Tibial artery (tissue), 4 donors: ENCODE measurements at regions not wholly inside any gene's neighbourhood (a gene's known extent, or its start where the extent isn't known, plus 50 kb on each side); places are given as distances from the start of the nearest gene placed in this dataset.

Experiments used
- DNase-seq, 2 donors: peaks; one replicate each; pipeline ENCODE4 v3.0.0-alpha.2; 2019
- H3K27ac ChIP-seq, 2 donors: fragments of 200-600 bp; sonication (generic) in 1 of 2; 1 replicate in 1 of 2; 2 replicates in 1 of 2; pipeline ENCODE4 v1.5.1; 2018 to 2019; ENCODE audit warnings: mild to moderate bottlenecking in 1 of 2
- H3K27me3 ChIP-seq, 2 donors: fragments of 200-600 bp; sonication (generic) in 1 of 2; one replicate each; pipeline versions ENCODE4 v1.5.1 to v1.6.0; 2016 to 2019
- H3K36me3 ChIP-seq, 3 donors: fragments of 200-600 bp; sonication (generic) in 2 of 3; one replicate each; pipeline ENCODE4 v1.5.1; 2016 to 2019; ENCODE audit warnings: mild to moderate bottlenecking in 2 of 3
- H3K4me1 ChIP-seq, 4 donors: fragments of 200-600 bp; sonication (generic) in 2 of 4; 1 replicate in 3 of 4; 2 replicates in 1 of 4; pipeline ENCODE4 v1.5.1; 2016 to 2019
- H3K4me3 ChIP-seq, 2 donors: fragments of 200-600 bp; sonication (generic) in 1 of 2; 1 replicate in 1 of 2; 2 replicates in 1 of 2; pipeline ENCODE4 v1.5.1; 2018 to 2019; ENCODE audit warnings: mild to moderate bottlenecking in 2 of 2
- H3K9me3 ChIP-seq, 3 donors: fragments of 200-600 bp; sonication (generic) in 1 of 3; one replicate each; pipeline ENCODE4 v1.5.1; 2016 to 2019
- intact Hi-C: fragments of 100-400 bp; cut with DNase I; formaldehyde crosslinking; loops from one replicate; pipeline ENCODE4 v1.15.0; 2023; ENCODE audit warnings: low total_unique reads
- TF ChIP-seq, protein P1 (sequence below), 2 experiments: fragments of 200-600 bp in 1 of 2; fragments of 450-650 bp in 1 of 2; IDR thresholded peaks; one replicate each; pipeline ENCODE4 v1.5.1; 2017 to 2019; ENCODE audit warnings: antibody characterized with exemption in 2 of 2, mild to moderate bottlenecking in 1 of 2, moderate library complexity in 1 of 2

DNA sequence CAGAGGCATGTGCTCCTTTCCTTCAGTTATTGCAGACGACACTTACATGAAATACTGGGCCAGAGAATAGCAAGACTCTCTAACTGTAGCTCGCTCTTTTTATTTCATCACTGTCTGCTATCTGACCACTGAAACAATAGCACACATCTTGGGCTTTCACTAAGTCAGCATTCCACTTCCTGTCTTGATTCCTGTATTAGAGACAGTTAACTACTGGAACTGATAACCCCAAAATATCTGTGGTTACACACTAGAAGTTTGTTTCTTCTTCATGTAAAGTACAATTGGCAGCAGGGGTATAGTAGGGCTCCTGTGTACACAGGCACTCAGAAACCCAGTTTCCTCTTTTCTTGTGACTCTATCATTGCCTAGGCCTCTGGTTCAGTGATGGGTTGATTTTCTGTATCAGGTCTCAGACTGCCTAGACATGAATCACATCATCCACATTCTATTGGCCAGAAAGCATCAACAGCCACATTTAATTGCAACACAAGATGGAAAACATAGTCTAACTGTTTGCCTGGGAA lies 230.2 kb upstream of the CD96 start:
- Histone ChIP-seq H3K4me1 (peaks cover 0 to 26% (median 11%) of the 10 kb centered on the region in 4 donors), H3K4me3 (no peak overlapping the region), H3K36me3 (no peaks in the 10 kb centered on the region), H3K9me3 (no peaks in the 10 kb centered on the region), H3K27me3 (no peaks in the 10 kb centered on the region), H3K27ac (no peak overlapping the region)
- TF ChIP-seq, protein P1, sequence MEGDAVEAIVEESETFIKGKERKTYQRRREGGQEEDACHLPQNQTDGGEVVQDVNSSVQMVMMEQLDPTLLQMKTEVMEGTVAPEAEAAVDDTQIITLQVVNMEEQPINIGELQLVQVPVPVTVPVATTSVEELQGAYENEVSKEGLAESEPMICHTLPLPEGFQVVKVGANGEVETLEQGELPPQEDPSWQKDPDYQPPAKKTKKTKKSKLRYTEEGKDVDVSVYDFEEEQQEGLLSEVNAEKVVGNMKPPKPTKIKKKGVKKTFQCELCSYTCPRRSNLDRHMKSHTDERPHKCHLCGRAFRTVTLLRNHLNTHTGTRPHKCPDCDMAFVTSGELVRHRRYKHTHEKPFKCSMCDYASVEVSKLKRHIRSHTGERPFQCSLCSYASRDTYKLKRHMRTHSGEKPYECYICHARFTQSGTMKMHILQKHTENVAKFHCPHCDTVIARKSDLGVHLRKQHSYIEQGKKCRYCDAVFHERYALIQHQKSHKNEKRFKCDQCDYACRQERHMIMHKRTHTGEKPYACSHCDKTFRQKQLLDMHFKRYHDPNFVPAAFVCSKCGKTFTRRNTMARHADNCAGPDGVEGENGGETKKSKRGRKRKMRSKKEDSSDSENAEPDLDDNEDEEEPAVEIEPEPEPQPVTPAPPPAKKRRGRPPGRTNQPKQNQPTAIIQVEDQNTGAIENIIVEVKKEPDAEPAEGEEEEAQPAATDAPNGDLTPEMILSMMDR (IDR thresholded peaks at IDR 0.05): no peak
- intact Hi-C loops: no loop called here
- no peak for DNase-seq

DNA sequence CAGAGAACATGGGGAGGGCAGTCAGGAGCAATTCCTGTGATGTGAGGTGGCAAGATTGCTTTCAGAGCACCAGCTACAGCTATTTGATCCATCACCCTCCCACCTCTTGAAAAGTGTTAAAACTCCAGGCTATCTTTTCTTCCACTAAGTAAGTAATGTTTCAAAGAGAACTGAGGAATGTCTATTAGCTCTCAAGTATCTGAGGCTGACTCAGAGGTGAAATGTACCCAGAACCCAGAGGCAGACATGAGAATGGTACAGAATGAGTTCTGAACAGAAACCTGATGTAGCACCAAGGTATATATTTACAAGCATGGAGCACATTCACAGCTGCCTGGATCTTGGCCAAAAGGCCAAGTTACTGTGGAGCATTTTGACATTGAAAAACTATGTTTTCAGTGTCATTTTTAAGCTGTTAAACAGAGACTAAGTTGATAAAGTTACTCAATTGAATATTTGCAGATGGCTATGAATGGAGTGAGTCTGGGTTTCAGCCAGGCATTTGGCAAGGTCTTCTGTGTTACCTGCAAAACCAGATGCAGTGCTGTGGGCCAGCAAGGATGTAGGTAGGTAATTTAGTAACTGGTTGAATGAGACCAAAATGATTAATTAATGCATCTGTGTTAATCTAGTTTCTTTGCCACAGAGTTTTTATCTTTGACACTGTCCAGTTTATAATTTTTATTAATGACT lies 227.7 kb upstream of the CD96 start:
- TF ChIP-seq, protein P1 (IDR thresholded peaks at IDR 0.05): no peak
- intact Hi-C loops: no loop called here
- peak overlapping the region in 1 of 2 donors; percentile 7 for H3K27ac ChIP-seq

DNA sequence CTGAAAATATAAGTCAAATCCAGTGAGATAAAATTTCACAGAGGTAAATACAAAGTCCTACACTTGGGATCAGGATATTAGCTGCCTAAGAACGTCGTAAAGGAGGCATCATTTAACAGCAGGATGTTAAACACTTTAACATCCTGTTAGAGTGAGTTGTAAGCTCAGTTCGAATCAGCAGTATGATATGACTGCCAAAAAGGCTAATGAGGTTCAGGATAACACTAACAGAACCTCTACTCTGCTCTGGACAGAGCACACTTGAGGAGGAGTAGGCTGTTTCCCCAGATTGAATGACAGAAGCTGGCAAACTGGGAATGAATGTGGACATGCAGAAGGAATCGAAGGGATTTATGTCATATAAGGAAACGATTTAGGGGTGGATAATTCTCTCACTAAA lies 227.1 kb upstream of the CD96 start:
- H3K4me1 ChIP-seq: peaks cover 0 to 26% (median 11%) of the 10 kb centered on the region in 4 donors
- H3K36me3 ChIP-seq: no peaks in the 10 kb centered on the region
- H3K9me3 ChIP-seq: no peaks in the 10 kb centered on the region
- no peaks in the 10 kb centered on the region for H3K27me3 ChIP-seq
- DNase-seq: no peak
- intact Hi-C loops: no loop called here
- H3K4me3 ChIP-seq: no peak overlapping the region
- H3K27ac ChIP-seq: peak overlapping the region in 1 of 2 donors; percentile 7
- TF ChIP-seq, protein P1 (IDR thresholded peaks at IDR 0.05): no peak

More for the DNA sequence above, 227.7 kb upstream of the CD96 start:
- Histone ChIP-seq H3K4me3 (no peak overlapping the region), H3K4me1 (peaks cover 0 to 26% (median 11%) of the 10 kb centered on the region in 4 donors), H3K27me3 (no peaks in the 10 kb centered on the region), H3K9me3 (no peaks in the 10 kb centered on the region), H3K36me3 (no peaks in the 10 kb centered on the region)
- no peak for DNase-seq

DNA sequence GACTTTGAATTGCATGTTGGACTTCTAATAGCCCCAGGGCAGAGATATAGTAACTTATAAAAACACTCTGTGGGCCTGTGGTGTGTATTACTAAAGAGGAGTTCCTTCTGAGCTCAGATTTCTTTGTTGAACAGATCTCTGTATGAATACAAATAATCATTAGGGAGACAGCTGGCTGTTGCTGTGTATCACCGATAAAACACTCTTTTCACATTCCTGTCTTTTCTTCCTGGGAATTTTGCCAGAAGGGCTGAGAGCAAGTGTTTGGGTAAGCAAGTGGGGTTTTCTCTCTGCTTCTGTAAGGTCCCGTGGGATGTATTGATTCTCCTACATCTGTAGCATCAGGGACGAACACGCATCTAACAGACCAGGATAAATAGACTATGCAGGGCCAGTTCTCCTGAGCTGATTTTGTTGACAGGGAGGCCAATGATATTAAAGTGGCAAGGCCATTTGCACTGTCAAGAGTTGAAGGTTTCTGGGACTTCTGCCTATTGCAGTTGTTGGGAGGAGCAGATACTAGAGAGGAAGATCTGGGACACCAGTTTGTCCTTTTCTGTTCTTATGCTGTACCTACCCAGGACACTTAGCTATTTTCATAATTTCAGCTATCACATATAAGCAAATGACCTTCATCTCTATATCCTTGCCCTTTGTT lies 225.9 kb upstream of the CD96 start:
- Histone ChIP-seq H3K27ac (no peak overlapping the region), H3K27me3 (no peaks in the 10 kb centered on the region), H3K9me3 (no peaks in the 10 kb centered on the region), H3K36me3 (no peaks in the 10 kb centered on the region), H3K4me1 (peaks cover 0 to 26% (median 11%) of the 10 kb centered on the region in 4 donors), H3K4me3 (no peak overlapping the region)
- TF ChIP-seq, protein P1 (IDR thresholded peaks at IDR 0.05): no peak
- intact Hi-C loops: no loop called here
- no peak for DNase-seq

DNA sequence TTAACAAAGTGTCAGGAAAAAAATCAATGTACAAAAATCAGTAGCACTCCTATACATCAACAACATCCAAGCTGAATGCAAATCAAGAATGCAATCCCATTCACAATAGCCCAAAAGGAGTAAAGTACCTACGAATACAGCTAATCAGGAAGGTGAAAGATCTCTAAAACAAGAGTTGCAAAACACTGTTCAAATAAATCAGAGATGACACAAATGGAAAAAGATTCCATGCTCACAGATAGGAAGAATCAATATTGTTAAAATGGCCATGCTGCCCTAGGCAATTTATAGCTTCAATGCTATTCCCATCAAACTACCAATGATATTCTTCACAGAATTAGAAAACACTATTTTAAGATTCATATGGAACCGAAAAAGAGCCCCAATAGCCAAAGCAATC lies 223.7 kb upstream of the CD96 start:
- Histone ChIP-seq H3K27ac (no peak overlapping the region), H3K4me3 (no peak overlapping the region), H3K4me1 (peaks cover 0 to 26% (median 11%) of the 10 kb centered on the region in 4 donors), H3K36me3 (no peaks in the 10 kb centered on the region), H3K9me3 (no peaks in the 10 kb centered on the region), H3K27me3 (no peaks in the 10 kb centered on the region)
- DNase-seq: no peak
- TF ChIP-seq, protein P1 (IDR thresholded peaks at IDR 0.05): no peak
- intact Hi-C loops: no loop called here
